GM12874 (cell line): ENCODE measurements at regions not wholly inside any gene's neighbourhood (a gene's known extent, or its start where the extent isn't known, plus 50 kb on each side); places are given as distances from the start of the nearest gene placed in this dataset.

Experiments used
- TF ChIP-seq, protein P1 (sequence below): IDR thresholded peaks from 2 replicates; pipeline ENCODE4 v1.5.1; 2011; ENCODE audit warnings: low read depth, mild to moderate bottlenecking, control low read depth, low read length, moderate library complexity; ENCODE audit not compliant: insufficient read depth

DNA sequence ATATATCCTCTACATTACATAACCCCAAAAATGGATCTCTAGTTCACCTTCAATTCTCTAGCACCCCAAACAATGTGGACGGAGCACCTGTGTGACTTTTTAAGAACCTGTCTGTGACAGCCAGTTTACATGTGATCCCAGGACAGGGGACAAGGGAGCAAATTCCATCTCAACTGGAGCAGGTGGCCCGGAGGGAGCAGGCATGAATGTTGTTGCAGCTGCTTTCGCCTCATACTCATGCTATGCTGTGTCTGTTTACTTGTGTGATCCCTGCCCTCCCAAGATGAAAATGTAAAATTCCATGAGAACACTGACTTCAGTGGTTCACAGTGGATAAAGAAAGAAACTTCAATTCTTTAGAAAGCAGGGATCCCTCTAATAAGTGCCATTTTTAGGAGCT, 600.3 kb downstream of the CDH26 start:
- TF ChIP-seq, protein P1, sequence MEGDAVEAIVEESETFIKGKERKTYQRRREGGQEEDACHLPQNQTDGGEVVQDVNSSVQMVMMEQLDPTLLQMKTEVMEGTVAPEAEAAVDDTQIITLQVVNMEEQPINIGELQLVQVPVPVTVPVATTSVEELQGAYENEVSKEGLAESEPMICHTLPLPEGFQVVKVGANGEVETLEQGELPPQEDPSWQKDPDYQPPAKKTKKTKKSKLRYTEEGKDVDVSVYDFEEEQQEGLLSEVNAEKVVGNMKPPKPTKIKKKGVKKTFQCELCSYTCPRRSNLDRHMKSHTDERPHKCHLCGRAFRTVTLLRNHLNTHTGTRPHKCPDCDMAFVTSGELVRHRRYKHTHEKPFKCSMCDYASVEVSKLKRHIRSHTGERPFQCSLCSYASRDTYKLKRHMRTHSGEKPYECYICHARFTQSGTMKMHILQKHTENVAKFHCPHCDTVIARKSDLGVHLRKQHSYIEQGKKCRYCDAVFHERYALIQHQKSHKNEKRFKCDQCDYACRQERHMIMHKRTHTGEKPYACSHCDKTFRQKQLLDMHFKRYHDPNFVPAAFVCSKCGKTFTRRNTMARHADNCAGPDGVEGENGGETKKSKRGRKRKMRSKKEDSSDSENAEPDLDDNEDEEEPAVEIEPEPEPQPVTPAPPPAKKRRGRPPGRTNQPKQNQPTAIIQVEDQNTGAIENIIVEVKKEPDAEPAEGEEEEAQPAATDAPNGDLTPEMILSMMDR: no peak

DNA sequence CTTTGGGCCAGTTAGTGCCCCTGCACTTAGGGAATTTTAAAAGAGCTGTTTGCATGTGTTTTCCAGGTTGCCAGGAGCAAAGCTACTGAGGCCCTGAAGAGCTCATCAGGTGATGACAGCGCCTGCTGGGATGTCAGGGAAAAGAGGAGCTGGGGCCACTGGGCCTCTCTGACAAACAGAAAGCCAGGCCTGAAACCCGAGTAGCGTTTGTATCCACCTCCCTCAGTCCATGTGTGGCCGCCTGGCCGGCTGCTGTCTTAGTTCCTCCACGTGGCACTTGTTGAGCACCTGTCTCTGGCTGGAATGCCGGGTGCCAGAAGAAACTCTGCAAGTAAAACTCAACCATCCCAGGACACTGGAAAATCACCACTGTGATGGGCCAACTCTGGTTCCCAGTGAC, 601.2 kb downstream of the CDH26 start:
- TF ChIP-seq, protein P1: no peak

DNA sequence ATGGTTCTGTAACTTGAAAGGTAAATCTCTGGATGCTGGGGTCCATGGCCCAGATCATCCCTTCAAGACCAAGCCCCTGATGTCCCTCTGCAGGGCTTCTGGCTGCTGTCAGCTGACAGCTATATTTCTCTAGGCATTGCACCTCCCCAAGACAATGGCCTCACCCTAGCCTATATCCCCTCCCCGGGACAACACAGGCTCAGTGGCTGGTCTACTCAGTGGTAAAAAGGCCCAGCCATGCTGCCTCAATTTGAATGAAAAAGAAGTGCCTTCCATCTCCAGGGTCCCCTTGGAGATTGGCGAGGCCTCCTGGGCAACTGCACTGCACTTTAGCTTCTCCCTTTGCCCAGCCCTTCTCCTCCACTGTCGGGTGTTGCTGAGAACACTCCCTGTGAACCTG, 602.8 kb downstream of the CDH26 start:
- TF ChIP-seq, protein P1: no peak

DNA sequence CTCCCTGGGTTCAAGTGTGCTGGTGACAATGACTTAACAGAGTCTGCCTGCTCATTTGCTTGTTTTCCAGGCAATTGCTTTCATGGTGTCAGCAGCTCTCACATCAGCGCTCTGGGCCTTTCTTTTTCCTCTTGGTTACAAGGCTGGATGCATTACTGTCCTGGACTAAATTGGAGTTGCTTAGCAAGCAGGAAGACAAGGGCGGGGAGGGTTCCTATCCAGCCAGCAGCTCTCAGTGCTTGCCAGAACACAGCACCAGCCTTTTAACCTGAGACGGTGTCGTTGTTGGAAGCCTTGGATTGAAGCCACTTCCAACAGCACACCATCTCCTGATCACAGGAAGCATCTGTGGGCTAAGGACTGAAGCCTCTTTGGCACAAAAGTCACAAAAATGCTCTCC, 606.9 kb downstream of the CDH26 start:
- TF ChIP-seq, protein P1: no peak

DNA sequence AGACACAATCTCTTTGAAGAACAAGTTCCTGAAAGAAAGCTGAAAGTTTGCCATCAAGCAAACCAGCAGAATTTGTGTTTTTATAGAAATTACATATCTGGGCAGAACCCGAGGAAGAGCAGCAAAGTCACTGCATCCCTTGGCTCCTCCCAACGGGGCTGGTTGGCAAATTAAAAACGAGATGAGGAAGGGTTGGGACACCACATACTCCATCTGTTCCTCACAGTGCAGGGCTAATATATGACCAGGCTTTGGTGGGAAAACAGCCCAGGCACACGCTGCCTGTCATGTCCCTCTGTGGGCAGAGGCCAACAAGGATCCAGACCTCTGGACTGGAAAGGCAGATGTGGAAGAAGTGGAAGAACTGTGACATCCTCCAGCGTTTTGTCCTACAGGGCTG, 607.3 kb downstream of the CDH26 start:
- TF ChIP-seq, protein P1: no peak

DNA sequence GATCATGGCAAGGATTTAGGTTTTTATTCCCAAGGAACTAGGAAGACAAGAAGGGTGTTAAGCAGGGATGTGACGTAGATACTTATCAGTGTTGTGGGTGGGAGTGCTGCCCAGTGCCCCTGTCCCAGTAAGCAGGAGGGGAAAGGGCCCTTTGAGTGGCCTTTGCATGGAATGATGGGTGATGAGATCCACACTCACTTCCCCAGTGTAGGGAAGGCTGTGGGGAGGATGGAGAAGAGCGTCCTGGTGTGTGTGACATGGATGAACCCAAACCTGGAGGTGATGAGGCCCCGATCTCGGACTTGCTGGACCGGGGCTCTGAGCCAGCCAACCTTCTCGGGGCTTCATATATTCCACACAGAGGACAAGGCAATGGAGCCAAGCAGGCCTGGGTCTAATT, 610.9 kb downstream of the CDH26 start:
- TF ChIP-seq, protein P1: no peak

DNA sequence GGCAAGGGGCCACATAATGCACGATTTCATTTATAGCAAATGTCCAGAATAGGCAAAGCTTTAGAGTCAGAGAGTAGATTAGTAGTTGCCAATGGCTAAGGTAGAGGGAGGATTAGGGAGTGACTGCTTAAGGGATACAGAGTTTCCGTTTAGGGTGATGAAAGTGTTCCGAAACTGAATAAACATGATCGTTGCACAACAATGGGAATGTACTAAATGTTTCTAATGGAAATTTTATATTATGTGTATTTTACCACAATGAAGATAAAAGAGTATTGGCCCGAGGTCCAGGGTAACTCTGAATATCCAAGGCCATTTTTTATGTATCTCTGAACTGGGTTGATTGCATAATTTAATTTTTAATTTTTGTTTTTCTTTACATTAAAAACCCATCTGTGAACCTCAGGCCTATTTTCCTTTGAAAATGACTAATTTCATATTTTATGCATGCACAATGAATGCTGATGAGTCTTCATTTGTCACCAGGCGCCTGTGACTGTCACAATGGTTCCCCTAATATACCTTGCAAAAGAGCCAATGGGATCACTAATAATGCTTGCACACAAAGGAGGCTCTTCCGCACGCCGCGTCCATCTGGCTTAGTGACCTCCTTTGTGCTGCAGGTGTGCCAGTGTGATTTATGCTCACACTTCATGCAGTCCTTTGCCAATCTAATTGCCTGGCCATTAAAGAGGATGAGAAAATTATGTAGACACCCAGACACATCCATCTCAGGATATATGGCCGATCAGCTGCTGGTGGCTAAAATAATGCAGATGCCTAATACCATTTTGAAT, 612.5 kb downstream of the CDH26 start:
- TF ChIP-seq, protein P1: no peak
